ENCODE measurements at regions not wholly inside any gene's neighbourhood (a gene's known extent, or its start where the extent isn't known, plus 50 kb on each side); places are given as distances from the start of the nearest gene placed in this dataset.

- no peak overlapping the region for H3K4me3 ChIP-seq (ENCODE audit: low read length)
- DNase-seq (ENCODE audit: low read depth), result no peak
- no peak for TF ChIP-seq CTCF (conservative IDR thresholded peaks at IDR 0.05; ENCODE audit: low read length)
Observed at GRCh38 chr6:40022867-40023266, 88.6 kb upstream of the MOCS1 start.

- no peak overlapping the region for H3K4me3 ChIP-seq (ENCODE audit: low read length)
- no peak for DNase-seq (ENCODE audit: low read depth)
- TF ChIP-seq CTCF (conservative IDR thresholded peaks at IDR 0.05; ENCODE audit: low read length), result no peak
Observed at GRCh38 chr6:40020166-40020565, 85.9 kb upstream of the MOCS1 start.

GRCh38 chr6:40015530-40015929 lies 81.3 kb upstream of the MOCS1 start:
- DNase-seq (ENCODE audit: low read depth), result no peak
- no peak overlapping the region for H3K4me3 ChIP-seq (ENCODE audit: low read length)
- no peak for TF ChIP-seq CTCF (conservative IDR thresholded peaks at IDR 0.05; ENCODE audit: low read length)

GRCh38 chr6:40011844-40012243 lies 77.6 kb upstream of the MOCS1 start:
- H3K4me3 ChIP-seq (ENCODE audit: low read length), result no peak overlapping the region
- DNase-seq (ENCODE audit: low read depth), result no peak
- no peak for TF ChIP-seq CTCF (conservative IDR thresholded peaks at IDR 0.05; ENCODE audit: low read length)

GRCh38 chr6:40000964-40001515 lies 66.8 kb upstream of the MOCS1 start:
- no peak for DNase-seq (ENCODE audit: low read depth)
- no peak for TF ChIP-seq CTCF (conservative IDR thresholded peaks at IDR 0.05; ENCODE audit: low read length)
- no peak overlapping the region for H3K4me3 ChIP-seq (ENCODE audit: low read length)

GRCh38 chr6:39999006-39999867 lies 65.0 kb upstream of the MOCS1 start:
- TF ChIP-seq CTCF (conservative IDR thresholded peaks at IDR 0.05; ENCODE audit: low read length), result no peak
- no peak overlapping the region for H3K4me3 ChIP-seq (ENCODE audit: low read length)
- no peak for DNase-seq (ENCODE audit: low read depth)

GRCh38 chr6:39998126-39998525 lies 63.9 kb upstream of the MOCS1 start:
- TF ChIP-seq CTCF (conservative IDR thresholded peaks at IDR 0.05; ENCODE audit: low read length), result no peak
- no peak for DNase-seq (ENCODE audit: low read depth)
- no peak overlapping the region for H3K4me3 ChIP-seq (ENCODE audit: low read length)

Data from AG10803 (cell line).